HG03139 (cell line): ENCODE measurements at regions not wholly inside any gene's neighbourhood (a gene's known extent, or its start where the extent isn't known, plus 50 kb on each side); places are given as distances from the start of the nearest gene placed in this dataset.
"Not testable (repeated sequence)": the region's sequence is repeated elsewhere in the genome, so short reads cannot be mapped to it uniquely, and the experiment has no call there.

ENCODE experiments used
- ATAC-seq: cut with Tn5 transposase; IDR thresholded peaks from one replicate; pipeline ENCODE4 v1.9.1; 2021; ENCODE audit not compliant: unreplicated experiment

DNA sequence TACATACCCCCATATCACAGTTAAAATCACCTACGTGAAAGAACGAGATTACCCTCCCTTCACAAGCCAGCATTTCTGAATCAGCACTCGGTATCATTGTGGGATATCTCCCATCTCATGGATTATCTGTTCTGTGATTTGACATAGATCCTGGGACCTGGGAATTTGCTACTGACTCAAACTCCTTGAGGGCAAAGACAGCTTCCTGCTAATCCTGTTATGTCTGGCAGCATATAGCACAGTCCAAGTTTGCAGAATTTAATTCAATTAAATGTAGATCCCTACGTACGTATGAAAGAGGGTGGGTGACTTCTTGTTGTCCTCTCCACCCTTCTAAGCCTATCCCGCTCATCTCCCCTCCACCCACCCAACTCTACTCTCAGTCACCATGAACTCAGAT lies 476.5 kb downstream of the KLF5 start:
- no peak for ATAC-seq

- ATAC-seq, result no peak
Observed at GRCh38 chr13:73532987-73533510, 474.2 kb downstream of the KLF5 start.

- ATAC-seq, result no peak
Observed at GRCh38 chr13:73532582-73532981, 473.8 kb downstream of the KLF5 start.

DNA sequence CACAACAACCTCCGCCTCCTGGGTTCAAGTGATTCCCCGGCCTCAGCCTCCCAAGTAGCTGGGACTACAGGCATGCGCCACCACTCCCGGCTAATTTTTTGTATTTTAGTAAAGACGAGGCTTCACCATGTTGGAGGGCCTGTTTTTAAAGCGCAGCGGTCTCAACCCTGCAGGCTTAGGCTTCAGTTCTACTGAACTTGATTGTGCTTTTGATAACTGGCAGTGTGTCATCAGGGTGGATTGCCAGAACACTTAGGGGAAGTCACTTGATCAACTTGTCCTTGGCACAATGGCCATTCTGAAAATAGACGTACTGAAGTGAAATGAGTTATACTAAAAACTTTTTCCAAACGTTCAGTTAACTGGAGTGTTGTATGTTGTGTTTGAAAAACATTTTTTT lies 472.2 kb downstream of the KLF5 start:
- no peak for ATAC-seq

- no peak for ATAC-seq
Observed at GRCh38 chr13:73522937-73523336, 464.1 kb downstream of the KLF5 start.

DNA sequence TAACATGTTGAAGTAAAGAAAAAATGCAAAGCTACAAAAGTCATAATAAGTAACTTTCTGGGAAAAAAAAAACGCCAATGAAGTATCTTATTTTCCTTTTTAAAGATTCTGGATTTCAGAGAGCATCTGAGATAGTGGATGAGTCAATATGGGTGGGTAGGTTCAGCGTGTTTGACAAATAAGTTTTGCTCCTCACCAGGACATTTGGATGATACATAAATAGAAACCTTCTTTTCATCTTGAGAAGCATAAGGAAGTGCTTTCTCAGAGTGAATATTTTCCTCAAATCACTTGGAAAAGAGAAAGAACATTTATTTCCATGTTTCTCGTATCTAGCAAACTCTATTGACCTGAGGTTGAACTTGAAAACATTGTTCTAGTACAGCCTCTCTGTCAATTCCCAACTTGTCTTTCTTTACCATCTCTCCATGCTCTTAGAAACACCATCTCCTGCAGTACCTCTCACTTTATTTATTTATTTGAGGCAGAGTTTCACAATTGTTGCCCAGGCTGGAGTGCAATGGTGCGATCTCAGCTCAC lies 463.2 kb downstream of the KLF5 start:
- no peak for ATAC-seq

- ATAC-seq, result no peak
Observed at GRCh38 chr13:73521290-73521624, 462.5 kb downstream of the KLF5 start.

DNA sequence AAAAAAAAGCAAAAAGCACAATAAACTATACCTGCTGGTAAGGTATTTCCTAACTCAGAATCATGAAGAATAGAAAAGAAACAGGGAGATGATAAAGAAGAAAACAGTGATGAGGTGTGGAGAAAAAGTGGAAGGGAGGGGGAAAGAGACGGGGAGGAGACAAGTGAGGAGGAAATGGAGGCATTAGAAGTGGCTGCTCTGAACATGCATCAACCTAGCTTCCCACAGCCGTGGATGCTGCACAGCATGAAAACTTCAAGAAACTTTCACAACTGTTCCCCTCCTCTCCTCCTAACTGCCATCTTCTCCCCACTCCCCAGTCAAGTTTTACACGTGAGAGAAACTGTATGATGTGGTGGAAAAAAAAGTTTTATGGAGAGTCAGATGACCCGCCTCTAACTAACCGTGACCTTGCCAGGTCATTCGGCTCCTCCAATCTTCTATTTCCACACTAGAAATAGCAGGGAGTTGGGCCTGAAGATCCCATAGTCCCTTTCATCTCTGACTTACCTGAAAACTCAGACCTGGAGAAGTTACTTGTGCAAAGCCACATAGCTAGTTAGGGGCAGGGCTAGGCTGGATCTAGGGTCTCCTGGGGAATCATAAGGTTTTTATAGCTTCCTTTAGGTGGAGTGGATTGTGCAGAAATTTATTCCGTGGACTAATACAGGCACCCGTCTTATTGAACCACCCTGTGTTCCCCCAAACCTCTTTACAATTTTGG lies 461.9 kb downstream of the KLF5 start:
- ATAC-seq, result no peak

DNA sequence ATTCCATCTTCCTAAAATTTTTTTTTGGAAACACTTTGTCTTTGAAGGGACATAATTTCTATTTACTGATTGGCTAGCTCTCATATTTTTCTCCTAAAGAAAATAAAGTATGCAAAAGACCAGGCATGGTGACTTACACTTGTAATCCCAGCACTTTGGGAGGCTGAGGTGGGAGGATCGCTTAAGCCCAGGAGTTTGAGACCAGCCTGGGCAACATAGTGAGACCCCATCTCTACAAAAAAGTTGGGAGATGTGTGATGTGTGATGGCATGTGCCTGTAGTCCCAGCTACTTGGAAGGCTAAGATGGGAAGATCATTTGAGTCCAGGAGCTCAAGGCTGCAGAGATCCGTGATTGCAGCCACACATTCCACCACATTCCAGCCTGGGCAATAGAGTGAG lies 461.3 kb downstream of the KLF5 start:
- not testable (repeated sequence) for ATAC-seq

GRCh38 chr13:73519396-73520116 lies 460.8 kb downstream of the KLF5 start:
- ATAC-seq, result no peak

DNA sequence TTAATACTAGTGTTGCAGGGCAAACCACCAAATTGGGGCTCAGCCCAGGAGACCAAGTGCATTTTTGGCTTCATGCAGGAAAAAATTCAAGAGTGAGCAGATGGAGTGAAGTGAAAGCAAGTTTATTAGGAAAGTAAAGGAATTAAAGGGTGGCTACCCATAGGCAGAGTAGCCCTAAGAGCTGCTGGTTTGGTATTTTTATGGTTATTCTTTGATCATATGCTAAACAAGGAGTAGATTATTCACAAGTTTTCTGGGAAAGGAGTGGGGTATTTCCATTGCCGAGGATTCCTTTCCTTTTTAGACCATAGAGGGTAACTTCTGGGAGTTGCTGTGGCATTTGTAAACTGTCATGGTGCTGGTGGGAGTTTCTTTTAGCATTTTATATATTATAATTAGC lies 459.0 kb downstream of the KLF5 start:
- no peak for ATAC-seq

GRCh38 chr13:73516731-73517130 lies 457.9 kb downstream of the KLF5 start:
- ATAC-seq, result no peak

DNA sequence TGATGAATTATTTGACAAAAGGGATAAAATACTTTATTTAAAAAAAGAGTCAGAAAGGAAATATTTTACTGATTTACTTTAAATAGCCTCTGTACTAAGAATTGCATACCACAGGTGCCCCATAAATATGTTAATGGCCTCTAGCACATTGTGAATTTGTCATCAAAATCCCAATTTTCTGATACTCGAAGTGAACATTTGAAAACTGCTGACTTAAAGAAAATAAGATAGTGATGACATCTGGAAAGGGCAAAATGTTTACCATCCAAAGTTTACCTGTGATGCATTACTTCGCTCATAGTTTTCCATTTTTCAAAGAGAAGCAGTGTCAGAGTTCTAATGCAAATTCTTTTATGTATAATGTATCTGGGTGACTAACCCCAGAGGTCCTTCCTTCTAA lies 455.4 kb downstream of the KLF5 start:
- no peak for ATAC-seq

DNA sequence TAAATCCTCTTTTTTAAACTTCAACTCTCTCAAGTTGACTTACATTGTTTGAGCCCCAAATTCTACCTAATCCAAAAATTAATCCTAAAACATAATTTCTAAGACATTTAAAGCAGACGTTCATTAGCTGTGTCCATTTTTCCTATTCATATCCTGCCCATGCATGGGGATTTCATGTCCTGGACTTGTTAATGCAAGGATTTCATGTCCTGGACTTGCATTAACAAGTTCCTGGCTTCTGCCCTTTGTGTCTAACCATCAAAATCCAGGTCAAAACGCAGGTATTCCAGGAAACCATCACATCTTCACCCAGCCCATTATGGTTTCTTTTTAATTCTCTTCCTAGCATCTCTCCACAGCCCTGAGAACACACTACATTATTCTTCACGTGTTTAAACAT lies 454.9 kb downstream of the KLF5 start:
- ATAC-seq, result no peak

GRCh38 chr13:73508841-73509240 lies 450.0 kb downstream of the KLF5 start:
- ATAC-seq, result no peak

GRCh38 chr13:73505376-73505890 lies 446.6 kb downstream of the KLF5 start:
- ATAC-seq, result no peak

GRCh38 chr13:73499695-73500094 lies 440.9 kb downstream of the KLF5 start:
- no peak for ATAC-seq

- ATAC-seq, result no peak
Observed at GRCh38 chr13:73497430-73497829, 438.6 kb downstream of the KLF5 start.

DNA sequence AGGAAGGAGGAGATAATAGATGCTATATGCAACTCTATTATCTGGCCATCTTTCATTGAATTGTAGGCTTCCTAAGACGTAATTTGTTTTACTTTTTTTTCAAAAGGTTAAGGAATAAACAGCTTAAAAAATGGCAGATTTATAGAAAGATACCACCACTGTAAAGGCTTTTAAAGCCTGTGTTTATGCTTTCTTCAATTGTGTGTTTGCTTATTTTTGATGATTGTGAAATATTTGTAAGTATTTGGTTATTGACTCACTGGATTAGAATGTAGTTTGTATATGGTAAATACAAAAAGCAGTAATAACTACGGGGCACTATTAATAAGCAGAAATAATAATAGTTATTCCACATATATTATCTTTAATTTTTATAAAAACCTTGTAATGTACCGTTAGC lies 437.9 kb downstream of the KLF5 start:
- ATAC-seq, result no peak

GRCh38 chr13:73492811-73493210 lies 434.0 kb downstream of the KLF5 start:
- no peak for ATAC-seq

DNA sequence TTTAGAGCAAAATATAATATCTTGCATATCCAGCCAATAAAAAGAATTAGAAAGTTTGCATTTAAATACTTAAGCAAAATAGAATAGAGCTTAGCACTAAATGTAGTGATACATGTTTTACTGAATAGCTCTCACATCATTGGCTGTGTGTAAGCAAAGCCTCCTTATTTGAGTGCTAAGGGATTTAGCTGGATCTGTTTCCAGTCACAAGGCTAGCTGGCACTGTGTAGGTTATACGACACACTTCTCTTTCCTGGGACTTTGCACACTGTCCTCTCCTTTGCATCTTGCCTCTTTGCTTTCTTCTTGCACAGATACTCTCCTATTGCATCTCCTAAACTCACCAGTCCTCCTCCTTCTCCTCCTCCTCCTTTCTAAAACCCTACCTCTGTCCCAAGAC lies 423.8 kb downstream of the KLF5 start:
- no peak for ATAC-seq

DNA sequence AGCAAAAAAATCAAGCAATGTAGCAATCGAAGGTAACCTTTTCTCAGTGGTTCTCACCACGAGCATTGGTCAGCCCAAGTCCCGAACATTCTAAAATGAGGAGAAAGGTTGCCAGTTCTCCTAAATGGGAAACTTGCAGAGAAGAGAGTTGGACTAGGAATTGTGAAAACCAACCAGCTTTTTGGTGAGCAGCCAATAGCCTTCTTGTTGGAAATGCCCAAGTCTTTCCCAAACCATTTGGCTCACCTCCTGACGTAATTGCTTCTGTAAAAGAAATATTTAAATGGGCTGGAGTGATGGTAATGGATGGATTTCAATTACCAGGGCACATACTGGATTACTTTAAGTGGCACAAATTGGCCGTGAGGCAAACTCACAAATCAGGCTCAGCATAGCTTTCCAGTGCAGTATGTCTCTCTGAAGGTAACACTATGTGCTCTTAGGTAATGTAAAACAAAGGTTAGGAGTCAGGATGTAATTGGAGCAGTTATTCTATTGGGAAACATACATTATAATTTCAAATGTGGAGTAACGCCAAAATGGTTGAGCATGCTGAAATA lies 423.2 kb downstream of the KLF5 start:
- no peak for ATAC-seq
